GM12878 (cell line): ENCODE measurements at regions not wholly inside any gene's neighbourhood (a gene's known extent, or its start where the extent isn't known, plus 50 kb on each side); places are given as distances from the start of the nearest gene placed in this dataset.

Experiments used
- CEBPZ ChIP-seq: fragments of 150-350 bp; IDR thresholded peaks from 2 replicates; pipeline ENCODE4 v1.6.1; 2016; ENCODE audit warnings: low read depth, low read length
- FOXM1 ChIP-seq: IDR thresholded peaks from 2 replicates; pipeline ENCODE4 v1.6.1; 2012; ENCODE audit warnings: low read depth, mild to moderate bottlenecking, inconsistent platforms, low read length, moderate library complexity
- KDM1A ChIP-seq: fragments of 200-600 bp; sonication (generic); IDR thresholded peaks from 2 replicates; pipeline ENCODE4 v1.6.1; 2016; ENCODE audit warnings: borderline replicate concordance
- MXI1 ChIP-seq: fragments of 150-350 bp; IDR thresholded peaks from 2 replicates; pipeline ENCODE4 v1.6.1; 2011; ENCODE audit warnings: low read depth, mild to moderate bottlenecking, inconsistent platforms, low read length, improper control_type of control experiment
- SPI1 ChIP-seq: IDR thresholded peaks from 2 replicates; pipeline ENCODE4 v1.6.1; 2011; ENCODE audit warnings: low read depth, mild to moderate bottlenecking, low read length, moderate library complexity, borderline replicate concordance; ENCODE audit not compliant: insufficient read depth
- TF ChIP-seq, protein P1 (sequence below): IDR thresholded peaks from 2 replicates; pipeline ENCODE4 v1.6.1; 2012; ENCODE audit warnings: low read depth, low read length, improper control_type of control experiment
- TF ChIP-seq, protein P2 (sequence below): IDR thresholded peaks from 2 replicates; pipeline ENCODE4 v1.6.1; 2011; ENCODE audit warnings: low read depth, mild to moderate bottlenecking, low read length, moderate library complexity, borderline replicate concordance; ENCODE audit errors: extremely low read depth

GRCh38 chr4:79013756-79014155, 74.5 kb upstream of the PAQR3 start (continued):
- TF ChIP-seq, protein P1, sequence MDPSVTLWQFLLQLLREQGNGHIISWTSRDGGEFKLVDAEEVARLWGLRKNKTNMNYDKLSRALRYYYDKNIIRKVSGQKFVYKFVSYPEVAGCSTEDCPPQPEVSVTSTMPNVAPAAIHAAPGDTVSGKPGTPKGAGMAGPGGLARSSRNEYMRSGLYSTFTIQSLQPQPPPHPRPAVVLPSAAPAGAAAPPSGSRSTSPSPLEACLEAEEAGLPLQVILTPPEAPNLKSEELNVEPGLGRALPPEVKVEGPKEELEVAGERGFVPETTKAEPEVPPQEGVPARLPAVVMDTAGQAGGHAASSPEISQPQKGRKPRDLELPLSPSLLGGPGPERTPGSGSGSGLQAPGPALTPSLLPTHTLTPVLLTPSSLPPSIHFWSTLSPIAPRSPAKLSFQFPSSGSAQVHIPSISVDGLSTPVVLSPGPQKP: no peak
- TF ChIP-seq FOXM1 (no peak), MXI1 (no peak), KDM1A (no peak), SPI1 (no peak), CEBPZ (no peak)
- TF ChIP-seq, protein P2, sequence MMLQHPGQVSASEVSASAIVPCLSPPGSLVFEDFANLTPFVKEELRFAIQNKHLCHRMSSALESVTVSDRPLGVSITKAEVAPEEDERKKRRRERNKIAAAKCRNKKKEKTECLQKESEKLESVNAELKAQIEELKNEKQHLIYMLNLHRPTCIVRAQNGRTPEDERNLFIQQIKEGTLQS: no peak
- TF ChIP-seq, all 136 proteins: peak for 0
